ENCODE measurements at regions not wholly inside any gene's neighbourhood (a gene's known extent, or its start where the extent isn't known, plus 50 kb on each side); places are given as distances from the start of the nearest gene placed in this dataset.

- TF ChIP-seq POLR2AphosphoS5 (IDR thresholded peaks at IDR 0.05) (no peak), POLR2A (IDR thresholded peaks at IDR 0.05) (no peak), EP300 (IDR thresholded peaks at IDR 0.05) (no peak)
- TF ChIP-seq, protein P1, sequence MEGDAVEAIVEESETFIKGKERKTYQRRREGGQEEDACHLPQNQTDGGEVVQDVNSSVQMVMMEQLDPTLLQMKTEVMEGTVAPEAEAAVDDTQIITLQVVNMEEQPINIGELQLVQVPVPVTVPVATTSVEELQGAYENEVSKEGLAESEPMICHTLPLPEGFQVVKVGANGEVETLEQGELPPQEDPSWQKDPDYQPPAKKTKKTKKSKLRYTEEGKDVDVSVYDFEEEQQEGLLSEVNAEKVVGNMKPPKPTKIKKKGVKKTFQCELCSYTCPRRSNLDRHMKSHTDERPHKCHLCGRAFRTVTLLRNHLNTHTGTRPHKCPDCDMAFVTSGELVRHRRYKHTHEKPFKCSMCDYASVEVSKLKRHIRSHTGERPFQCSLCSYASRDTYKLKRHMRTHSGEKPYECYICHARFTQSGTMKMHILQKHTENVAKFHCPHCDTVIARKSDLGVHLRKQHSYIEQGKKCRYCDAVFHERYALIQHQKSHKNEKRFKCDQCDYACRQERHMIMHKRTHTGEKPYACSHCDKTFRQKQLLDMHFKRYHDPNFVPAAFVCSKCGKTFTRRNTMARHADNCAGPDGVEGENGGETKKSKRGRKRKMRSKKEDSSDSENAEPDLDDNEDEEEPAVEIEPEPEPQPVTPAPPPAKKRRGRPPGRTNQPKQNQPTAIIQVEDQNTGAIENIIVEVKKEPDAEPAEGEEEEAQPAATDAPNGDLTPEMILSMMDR (IDR thresholded peaks at IDR 0.05): no peak
- H3K27me3 ChIP-seq: no peaks in the 10 kb centered on the region
- DNase-seq (no peak), ATAC-seq (ENCODE audit: low FRiP score in 2 of 2) (no peak)
- WGBS, 2 donors: 80 to 83% methylated on average over 2 of the region's 2 CpGs
- H3K9me3 ChIP-seq: no peaks in the 10 kb centered on the region
- no peaks in the 10 kb centered on the region for H3K36me3 ChIP-seq
- H3K4me3 ChIP-seq: no peak overlapping the region
- H3K27ac ChIP-seq: no peak overlapping the region
- H3K4me1 ChIP-seq: no peaks in the 10 kb centered on the region
Measured at GRCh38 chr12:41836416-41836815, 308.3 kb downstream of the GXYLT1 start.

GRCh38 chr12:41835556-41835955, 309.1 kb downstream of the GXYLT1 start:
- no peak overlapping the region for H3K4me3 ChIP-seq

DNA sequence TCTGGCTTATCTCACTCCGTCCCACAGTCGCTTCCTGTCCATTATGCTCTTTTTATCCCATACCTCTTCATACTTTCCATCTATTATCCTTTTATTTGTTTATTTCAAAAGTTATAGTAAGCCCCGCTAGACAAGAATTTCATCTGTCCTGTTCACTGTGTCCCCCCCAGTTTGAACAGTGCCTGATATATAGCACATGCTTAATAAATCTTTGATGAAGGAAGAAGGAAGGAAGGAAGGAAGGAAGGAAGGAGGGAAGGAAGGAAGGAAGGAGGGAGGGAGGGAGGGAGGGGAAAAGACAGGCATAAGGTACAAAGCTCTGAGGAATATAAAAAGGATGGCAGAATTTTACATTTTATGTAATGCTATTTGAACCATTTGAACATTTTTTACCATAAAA, 324.7 kb downstream of the GXYLT1 start:
- Histone ChIP-seq H3K9me3 (no peaks in the 10 kb centered on the region), H3K4me3 (no peak overlapping the region), H3K4me1 (no peaks in the 10 kb centered on the region), H3K27ac (no peak overlapping the region), H3K36me3 (no peaks in the 10 kb centered on the region), H3K27me3 (no peaks in the 10 kb centered on the region)
- TF ChIP-seq POLR2AphosphoS5 (IDR thresholded peaks at IDR 0.05): no peak
- TF ChIP-seq, protein P1 (IDR thresholded peaks at IDR 0.05): no peak
- no peak for TF ChIP-seq POLR2A (IDR thresholded peaks at IDR 0.05)
- TF ChIP-seq EP300 (IDR thresholded peaks at IDR 0.05): no peak
- no peak for DNase-seq
- WGBS, 2 donors: 83 to 88% methylated on average over 3 of the region's 3 CpGs
- ATAC-seq (ENCODE audit: low FRiP score in 2 of 2): no peak

More at GRCh38 chr12:41835556-41835955, 309.1 kb downstream of the GXYLT1 start:
- H3K27me3 ChIP-seq: no peaks in the 10 kb centered on the region
- DNase-seq: no peak
- no peak for ATAC-seq (ENCODE audit: low FRiP score in 2 of 2)
- TF ChIP-seq EP300 (IDR thresholded peaks at IDR 0.05): no peak
- TF ChIP-seq POLR2AphosphoS5 (IDR thresholded peaks at IDR 0.05): no peak
- TF ChIP-seq, protein P1 (IDR thresholded peaks at IDR 0.05): no peak
- H3K4me1 ChIP-seq: no peaks in the 10 kb centered on the region
- H3K9me3 ChIP-seq: no peaks in the 10 kb centered on the region
- no peak overlapping the region for H3K27ac ChIP-seq
- no peaks in the 10 kb centered on the region for H3K36me3 ChIP-seq

DNA sequence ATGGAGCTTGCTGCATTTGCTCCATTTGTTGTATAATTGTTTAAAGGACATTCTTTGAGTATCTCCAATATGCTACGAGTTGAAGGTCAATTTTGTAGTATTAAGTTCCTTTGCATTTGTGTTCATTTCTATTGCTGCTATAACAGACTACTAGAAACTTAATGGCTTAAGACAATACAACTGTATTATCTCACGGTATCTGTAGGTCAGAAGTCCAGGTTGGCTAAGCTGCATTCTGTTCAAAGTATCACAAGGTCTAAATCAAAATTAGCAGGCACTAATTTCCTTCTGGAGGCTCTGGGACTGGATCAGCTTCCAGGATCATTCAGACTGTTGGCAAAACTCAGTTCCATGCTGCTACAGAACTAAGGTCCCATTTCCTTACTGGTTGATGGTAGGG, 340.6 kb downstream of the GXYLT1 start:
- TF ChIP-seq POLR2A (IDR thresholded peaks at IDR 0.05) (no peak), EP300 (IDR thresholded peaks at IDR 0.05) (no peak)
- TF ChIP-seq, protein P1 (IDR thresholded peaks at IDR 0.05): no peak
- ATAC-seq (ENCODE audit: low FRiP score in 2 of 2): no peak
- no peak for DNase-seq
- no peaks in the 10 kb centered on the region for H3K36me3 ChIP-seq
- no peaks in the 10 kb centered on the region for H3K4me1 ChIP-seq
- H3K27ac ChIP-seq: no peak overlapping the region
- WGBS, 2 donors: 80 to 81% methylated on average over 2 of the region's 2 CpGs
- no peaks in the 10 kb centered on the region for H3K27me3 ChIP-seq
- no peaks in the 10 kb centered on the region for H3K9me3 ChIP-seq
- H3K4me3 ChIP-seq: no peak overlapping the region

DNA sequence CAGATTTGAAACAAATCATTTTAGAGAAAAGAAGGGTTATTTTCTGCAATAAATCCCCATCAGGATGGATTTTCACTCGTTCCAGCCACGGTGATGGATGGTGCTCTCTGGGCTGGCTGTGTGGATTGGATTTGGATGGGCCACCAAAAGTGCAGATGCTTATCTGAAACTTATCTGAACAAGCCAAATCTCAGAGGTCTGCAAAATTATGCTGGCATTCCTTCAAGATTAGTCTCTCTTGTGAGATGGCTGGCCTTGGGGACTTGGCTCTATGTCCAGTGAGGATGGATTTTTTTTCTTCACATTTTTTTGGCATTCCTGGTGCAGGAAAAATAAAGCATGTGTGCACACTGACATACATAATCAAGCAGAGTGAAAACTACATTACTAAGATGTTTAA, 341.9 kb downstream of the GXYLT1 start:
- 70 to 86% methylated on average over 2 of the region's 2 CpGs for WGBS, 2 donors
- TF ChIP-seq, protein P1 (IDR thresholded peaks at IDR 0.05): no peak
- TF ChIP-seq EP300 (IDR thresholded peaks at IDR 0.05) (no peak), POLR2A (IDR thresholded peaks at IDR 0.05) (no peak), POLR2AphosphoS5 (IDR thresholded peaks at IDR 0.05) (no peak)
- Histone ChIP-seq H3K27ac (no peak overlapping the region), H3K36me3 (no peaks in the 10 kb centered on the region), H3K27me3 (no peaks in the 10 kb centered on the region), H3K4me3 (no peak overlapping the region), H3K4me1 (no peaks in the 10 kb centered on the region), H3K9me3 (no peaks in the 10 kb centered on the region)
- no peak for DNase-seq
- ATAC-seq (ENCODE audit: low FRiP score in 2 of 2): no peak
